ENCODE measurements at regions not wholly inside any gene's neighbourhood (a gene's known extent, or its start where the extent isn't known, plus 50 kb on each side); places are given as distances from the start of the nearest gene placed in this dataset.
"Not testable (repeated sequence)": the region's sequence is repeated elsewhere in the genome, so short reads cannot be mapped to it uniquely, and the experiment has no call there.

GRCh38 chr3:109480014-109480413, 142.7 kb upstream of the DPPA4 start:
- DNase-seq (ENCODE audit: low read depth in 4 of 4, low spot score in 3 of 4), result no peak

- no peak for DNase-seq (ENCODE audit: low read depth in 4 of 4, low spot score in 3 of 4)
Observed at GRCh38 chr3:109478614-109479013, 141.3 kb upstream of the DPPA4 start.

- no peak for DNase-seq (ENCODE audit: low read depth in 4 of 4, low spot score in 3 of 4)
Observed at GRCh38 chr3:109460961-109461360, 123.6 kb upstream of the DPPA4 start.

- no peak for DNase-seq (ENCODE audit: low read depth in 4 of 4, low spot score in 3 of 4)
Observed at GRCh38 chr3:109445210-109445609, 107.9 kb upstream of the DPPA4 start.

GRCh38 chr3:109442531-109442930, 105.2 kb upstream of the DPPA4 start:
- no peak for DNase-seq (ENCODE audit: low read depth in 4 of 4, low spot score in 3 of 4)

- DNase-seq (ENCODE audit: low read depth in 4 of 4, low spot score in 3 of 4), result no peak
Observed at GRCh38 chr3:109440353-109440752, 103.0 kb upstream of the DPPA4 start.

GRCh38 chr3:109432833-109433232, 95.5 kb upstream of the DPPA4 start:
- no peak for DNase-seq (ENCODE audit: low read depth in 4 of 4, low spot score in 3 of 4)

- DNase-seq (ENCODE audit: low read depth in 4 of 4, low spot score in 3 of 4), result no peak
Observed at GRCh38 chr3:109430911-109431563, 93.7 kb upstream of the DPPA4 start.

- DNase-seq (ENCODE audit: low read depth in 4 of 4, low spot score in 3 of 4), result no peak
Observed at GRCh38 chr3:109413049-109413448, 75.7 kb upstream of the DPPA4 start.

- no peak for DNase-seq (ENCODE audit: low read depth in 4 of 4, low spot score in 3 of 4)
Observed at GRCh38 chr3:109411547-109411946, 74.2 kb upstream of the DPPA4 start.

- DNase-seq (ENCODE audit: low read depth in 4 of 4, low spot score in 3 of 4), result no peak
Observed at GRCh38 chr3:109396806-109397205, 59.5 kb upstream of the DPPA4 start.

- not testable (repeated sequence) for DNase-seq (ENCODE audit: low read depth in 4 of 4, low spot score in 3 of 4)
Observed at GRCh38 chr3:109393728-109394127, 56.4 kb upstream of the DPPA4 start.

GRCh38 chr3:109392293-109392692, 54.9 kb upstream of the DPPA4 start:
- DNase-seq (ENCODE audit: low read depth in 4 of 4, low spot score in 3 of 4), result no peak

GRCh38 chr3:109387621-109388020, 50.3 kb upstream of the DPPA4 start:
- no peak for DNase-seq (ENCODE audit: low read depth in 4 of 4, low spot score in 3 of 4)

GRCh38 chr3:109387201-109387600, 49.9 kb upstream of the DPPA4 start:
- DNase-seq (ENCODE audit: low read depth in 4 of 4, low spot score in 3 of 4), result peak in 1 of 4 donors; percentile 24

Measured in right renal pelvis (tissue), 4 donors.